CD4-positive, alpha-beta T cell treated with Interleukin-21 for 1 hour (primary cell): ENCODE measurements at regions not wholly inside any gene's neighbourhood (a gene's known extent, or its start where the extent isn't known, plus 50 kb on each side); places are given as distances from the start of the nearest gene placed in this dataset.

ENCODE experiments used
- DNase-seq: peaks from one replicate; pipeline ENCODE4 v3.0.0-alpha.2; 2020

DNA sequence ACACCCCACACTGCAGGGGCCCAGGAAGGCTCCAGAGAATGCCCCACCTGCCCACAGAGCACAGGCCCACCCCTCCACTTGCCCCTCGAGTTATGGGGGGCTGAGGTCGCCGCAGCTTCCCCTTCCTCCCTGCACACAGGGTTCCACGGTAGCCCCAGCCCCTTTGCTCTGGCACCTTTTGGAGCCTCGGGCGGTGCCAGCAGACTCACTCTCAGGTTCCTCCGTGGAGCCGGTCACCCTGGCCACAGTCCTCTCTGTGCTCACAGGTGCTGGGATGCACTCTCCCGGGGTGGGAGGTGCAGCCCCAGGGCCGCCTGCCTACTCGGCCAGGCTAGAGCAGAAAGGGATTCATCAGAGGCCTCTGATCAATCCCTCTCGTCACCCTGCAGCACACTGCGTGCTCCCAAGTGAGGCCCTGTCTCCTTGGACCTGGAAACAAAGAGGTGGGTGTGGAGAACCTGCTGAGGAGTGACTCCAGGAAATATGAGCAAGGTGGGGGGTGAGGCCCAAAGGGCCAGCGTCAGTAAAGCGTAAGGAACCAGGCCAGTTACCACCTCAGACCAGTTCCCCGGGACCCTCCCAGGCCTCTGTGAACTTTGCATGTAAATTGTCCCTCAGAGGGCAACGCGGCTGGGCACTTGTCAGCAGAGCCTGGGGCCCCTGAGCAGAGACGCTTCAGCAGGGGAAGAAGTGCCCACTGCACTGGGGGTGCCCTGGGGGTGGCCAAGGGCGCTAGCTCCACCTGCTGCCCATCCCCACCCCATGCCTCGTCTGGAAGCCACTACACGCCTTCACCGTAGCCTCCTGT, 167.8 kb downstream of the OLFM1 start:
- DNase-seq, result no peak

DNA sequence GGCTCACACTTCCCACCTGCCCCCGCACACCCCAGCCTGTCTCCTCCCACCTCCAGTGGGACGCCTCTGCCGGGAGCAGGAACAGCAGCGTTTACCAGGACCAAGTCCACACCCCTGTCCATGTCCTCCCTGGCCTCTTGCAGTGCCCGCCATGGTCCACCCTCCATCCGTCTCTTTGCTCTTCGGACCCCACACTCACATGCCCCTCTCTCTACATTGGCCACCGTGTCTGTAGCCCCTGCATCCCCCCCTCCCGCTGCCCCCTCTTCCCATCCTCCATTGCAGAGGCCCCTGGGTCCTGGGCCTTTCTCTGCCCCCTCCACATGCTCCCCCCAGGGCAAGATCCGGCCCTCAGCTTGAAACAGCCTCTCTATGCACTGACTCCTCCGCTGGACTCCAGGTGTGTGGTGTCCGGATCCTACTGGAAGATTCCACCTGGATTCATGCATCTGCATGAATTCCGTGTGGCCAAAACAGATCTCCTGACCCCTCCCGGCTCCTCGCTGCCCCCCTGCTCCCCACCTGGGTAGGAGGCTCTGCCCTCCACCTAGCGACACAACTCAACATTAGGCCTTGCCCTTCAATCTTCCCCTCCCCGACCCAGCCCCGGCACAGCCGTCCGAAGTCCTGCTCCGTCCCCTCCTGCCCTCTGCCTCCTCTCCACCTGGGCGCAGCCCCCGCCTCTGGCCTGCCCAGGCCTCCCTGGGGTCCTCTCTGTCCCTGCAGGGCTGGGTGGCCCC, 168.5 kb downstream of the OLFM1 start:
- no peak for DNase-seq

DNA sequence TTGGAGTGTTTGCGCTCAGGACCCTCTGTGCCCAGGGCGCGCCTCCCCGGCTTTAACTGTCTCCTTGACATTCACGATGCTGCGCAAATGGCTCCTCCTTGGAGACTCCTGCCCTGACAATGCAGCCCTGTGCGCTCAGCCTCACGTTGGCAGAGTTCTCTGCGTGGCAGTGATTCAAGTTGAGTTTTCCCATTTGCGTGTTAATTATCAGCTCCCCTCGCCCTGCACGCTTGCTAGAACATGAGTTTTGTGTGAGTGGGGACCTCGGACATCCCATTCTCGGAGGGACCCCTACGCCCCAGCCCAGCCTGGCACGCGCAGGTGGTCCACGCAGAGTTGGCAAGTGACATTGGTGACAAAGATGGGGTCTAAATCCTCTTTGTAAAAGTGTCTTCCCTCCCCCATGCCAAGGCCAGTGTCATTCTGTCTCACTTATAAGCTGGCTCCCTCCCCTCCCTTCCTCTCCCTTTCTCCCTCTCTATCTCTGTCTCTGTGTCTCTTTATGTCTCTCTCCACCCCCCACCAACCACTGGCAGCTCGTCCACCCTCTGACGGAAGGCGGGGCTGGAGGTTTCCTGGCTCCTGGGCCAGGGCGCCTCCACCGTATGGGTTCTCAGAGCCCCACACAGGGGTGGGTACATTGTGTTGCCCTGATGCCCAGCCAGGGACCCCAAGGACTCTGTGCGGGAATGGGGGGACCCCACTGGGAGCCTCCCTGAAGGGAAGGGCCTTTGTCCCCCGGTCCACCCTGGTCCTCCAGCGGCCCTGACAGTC, 169.3 kb downstream of the OLFM1 start:
- no peak for DNase-seq

DNA sequence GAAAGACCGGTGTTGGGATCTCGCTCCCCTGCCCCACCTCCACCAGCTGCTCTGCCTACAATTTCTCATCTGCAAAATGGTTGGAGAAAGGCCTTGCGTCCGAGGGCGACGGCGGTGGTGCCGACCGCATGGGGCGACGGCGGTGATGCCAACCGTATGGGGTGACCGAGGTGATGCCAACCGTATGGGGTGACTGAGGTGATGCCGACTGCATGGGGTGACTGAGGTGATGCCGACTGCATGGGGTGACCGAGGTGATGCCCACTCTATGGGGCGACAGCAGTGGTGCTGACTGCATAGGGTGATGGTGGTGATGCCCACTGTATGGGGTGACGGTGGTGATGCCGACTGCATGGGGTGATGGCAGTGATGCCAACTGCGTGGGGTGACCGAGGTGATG, 171.0 kb downstream of the OLFM1 start:
- DNase-seq, result no peak

DNA sequence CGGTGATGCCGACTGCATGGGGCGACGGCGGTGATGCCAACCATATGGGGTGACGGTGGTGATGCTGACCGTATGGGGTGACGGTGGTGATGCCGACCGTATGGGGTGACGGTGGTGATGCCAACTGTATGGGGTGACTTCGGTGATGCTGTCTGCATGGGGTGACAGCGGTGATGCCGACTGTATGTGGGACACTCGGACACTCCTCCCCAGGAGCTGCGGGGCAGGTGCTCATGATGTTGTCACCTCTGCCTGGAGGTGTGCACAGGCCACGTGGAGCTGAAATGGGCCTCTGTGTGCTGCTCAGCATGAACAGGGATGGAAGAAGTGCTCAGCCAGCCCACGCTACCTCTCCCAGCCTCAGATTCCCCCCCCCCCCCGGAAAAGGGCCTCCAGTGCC, 171.8 kb downstream of the OLFM1 start:
- no peak for DNase-seq

DNA sequence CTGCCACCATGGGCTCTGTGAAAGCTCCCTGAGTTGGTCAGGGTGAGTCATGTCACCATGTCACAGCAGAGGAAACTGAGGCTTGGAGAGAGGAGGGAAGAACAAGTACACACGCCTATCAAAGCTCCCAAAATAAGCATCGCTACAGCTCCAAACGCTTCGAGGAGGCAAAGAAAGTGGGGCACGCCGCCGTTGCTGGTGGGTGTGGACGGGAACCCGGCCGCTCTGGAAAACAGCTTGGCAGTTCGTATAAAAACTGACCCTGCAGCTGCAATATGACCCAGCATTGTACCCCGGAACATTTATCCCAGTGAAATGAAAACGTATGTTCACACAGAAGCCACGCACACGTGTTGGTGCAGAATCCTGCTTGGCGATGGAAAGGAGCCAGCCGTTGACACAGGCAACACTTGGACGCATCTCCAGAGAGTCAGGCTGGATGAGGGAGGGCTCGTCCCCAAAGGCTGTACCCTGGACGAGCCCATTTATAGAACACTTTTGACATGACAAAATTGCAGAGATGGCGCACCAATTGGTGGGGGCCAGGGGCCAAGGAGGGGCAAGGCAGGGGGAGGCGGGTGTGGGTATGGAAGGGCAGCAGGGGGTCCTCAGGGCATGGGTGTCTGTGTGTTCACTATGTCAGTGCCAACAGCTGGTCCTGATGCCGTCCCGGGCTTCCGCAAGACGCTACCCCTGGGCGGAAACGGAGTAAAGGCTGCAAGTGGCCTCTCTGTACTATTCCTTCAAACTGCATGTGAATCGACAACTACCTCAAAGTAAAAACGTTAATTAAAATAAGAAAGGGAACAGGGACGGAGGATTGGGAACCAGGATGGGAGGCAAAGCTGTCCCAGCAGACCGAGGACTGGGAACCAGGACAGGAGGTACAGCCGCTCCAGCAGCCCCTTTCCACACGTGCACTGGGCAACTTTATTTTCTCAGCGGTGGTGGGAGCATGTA, 173.0 kb downstream of the OLFM1 start:
- DNase-seq, result no peak

DNA sequence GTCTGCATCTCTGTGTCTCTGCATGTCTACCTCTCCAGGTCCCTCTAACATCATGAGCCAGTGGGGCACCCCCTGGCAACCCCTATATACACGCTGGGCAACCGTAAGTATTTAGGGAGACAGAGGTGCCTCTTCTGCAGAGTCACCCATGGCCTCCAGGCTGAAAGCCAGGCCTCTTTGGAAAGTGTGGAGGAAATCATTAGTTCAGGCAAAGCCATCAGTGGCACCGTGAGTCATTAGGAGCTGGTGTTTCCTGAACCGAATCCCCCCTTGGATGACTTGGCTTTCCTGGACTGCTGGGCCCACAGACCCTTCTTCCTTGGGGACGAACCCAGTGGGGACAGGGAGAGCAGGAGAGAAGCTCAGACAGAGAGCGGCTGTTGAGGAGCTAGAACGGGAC, 174.8 kb downstream of the OLFM1 start:
- DNase-seq, result no peak

DNA sequence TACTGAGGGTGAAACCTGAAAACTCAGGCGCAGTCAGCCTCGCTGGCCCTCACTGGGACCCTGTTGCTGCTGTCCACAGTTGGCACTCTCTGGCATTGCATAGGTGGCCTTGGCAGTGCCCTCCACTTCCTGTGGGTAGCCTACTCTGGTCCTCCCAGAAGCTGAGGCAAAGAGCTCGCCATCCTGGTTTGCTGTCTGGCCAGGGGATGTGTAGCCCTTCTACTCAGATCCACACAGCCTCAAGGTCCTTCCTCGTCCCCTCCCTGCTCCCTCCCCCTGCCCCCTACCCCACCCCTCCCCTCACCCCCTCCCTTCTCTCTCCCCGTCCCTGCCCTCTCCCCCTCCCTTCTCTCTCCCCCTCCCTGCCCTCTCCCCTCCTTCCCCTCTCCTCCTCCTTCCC, 176.0 kb downstream of the OLFM1 start:
- no peak for DNase-seq

DNA sequence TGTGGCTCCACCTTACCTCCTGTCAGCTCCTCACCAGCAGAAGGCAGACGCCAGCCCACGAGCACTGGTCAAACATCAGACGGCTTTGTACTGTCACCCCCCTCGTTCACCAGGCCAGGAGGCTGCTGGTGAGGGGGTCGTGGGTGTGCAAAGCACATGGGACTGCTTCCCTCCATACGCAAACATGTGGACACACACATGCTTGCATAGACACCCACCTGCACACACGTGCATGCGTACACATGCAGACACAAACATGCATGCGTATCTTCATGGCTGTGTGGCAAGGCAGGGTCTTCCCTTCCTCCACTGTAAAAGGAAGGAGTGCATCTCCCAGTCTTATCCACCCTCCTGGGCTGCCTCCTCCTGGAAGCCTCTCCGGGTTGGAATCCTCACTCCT, 178.5 kb downstream of the OLFM1 start:
- DNase-seq, result no peak

DNA sequence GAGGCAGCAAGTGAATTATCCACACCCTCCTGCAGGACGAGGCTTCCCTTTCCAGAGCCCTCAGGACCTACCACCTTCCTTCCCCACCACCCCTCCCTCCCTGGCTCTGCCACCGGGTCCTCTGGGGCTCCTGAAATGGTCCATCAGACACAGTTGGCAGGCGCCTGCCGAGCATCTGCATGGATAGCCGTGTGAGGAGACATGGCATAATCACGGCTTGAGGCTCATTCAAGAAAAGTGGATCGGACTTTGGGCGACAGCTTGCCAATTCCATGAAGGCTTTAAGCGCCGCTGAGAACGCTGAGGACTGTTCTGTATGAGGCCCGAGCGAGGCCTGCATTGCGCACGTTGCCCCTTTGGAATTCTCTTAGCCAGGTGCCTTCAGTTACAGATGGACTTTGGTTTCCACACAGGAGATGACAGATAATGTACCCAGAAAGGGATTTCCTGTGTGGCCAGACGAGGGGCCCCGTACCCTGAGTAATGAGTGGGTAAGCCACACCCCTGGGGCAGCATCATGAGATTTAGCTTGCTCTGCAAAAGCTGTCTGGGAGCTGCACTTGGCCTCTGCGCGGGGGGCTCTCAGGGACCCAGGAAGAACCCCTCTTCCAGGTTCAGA, 179.8 kb downstream of the OLFM1 start:
- no peak for DNase-seq

DNA sequence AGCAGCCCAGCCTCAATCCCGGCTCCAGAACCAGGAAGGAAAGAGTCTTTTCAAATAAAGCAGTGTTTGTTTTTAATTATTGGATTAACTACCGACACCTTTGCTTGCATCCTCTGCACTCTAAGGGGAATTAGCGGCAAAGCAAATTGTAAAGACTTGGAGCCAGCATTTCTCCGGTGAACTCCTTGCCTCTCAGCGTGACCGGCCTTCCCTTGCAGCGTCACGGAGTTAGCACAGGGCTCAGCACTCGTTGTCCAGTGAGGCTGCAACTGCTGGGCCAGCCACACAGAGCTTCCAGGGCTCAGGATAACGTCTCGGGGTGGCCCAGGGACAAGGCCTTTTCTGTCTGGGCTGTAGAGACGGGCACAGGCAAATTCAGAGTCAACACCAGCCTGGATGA, 180.6 kb downstream of the OLFM1 start:
- no peak for DNase-seq

DNA sequence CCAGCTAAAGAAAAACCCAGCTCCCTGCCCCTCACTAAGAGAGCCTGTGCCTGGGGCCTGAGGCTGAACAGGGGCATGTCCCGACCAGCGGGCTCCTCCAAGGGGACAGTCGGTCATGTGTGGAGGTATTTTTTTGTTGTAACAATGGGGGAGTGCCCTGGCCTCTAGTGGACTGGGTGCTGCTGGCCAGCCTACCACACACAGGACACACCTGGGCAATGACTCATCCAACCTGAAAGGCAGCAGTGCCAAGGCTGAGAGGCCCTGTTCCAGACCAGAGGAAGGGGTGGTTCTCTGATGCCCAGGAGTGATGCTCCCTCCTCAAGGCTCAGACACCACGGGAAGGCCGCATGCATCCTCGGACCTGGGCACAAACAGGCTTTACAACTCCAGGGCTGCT, 181.5 kb downstream of the OLFM1 start:
- no peak for DNase-seq

DNA sequence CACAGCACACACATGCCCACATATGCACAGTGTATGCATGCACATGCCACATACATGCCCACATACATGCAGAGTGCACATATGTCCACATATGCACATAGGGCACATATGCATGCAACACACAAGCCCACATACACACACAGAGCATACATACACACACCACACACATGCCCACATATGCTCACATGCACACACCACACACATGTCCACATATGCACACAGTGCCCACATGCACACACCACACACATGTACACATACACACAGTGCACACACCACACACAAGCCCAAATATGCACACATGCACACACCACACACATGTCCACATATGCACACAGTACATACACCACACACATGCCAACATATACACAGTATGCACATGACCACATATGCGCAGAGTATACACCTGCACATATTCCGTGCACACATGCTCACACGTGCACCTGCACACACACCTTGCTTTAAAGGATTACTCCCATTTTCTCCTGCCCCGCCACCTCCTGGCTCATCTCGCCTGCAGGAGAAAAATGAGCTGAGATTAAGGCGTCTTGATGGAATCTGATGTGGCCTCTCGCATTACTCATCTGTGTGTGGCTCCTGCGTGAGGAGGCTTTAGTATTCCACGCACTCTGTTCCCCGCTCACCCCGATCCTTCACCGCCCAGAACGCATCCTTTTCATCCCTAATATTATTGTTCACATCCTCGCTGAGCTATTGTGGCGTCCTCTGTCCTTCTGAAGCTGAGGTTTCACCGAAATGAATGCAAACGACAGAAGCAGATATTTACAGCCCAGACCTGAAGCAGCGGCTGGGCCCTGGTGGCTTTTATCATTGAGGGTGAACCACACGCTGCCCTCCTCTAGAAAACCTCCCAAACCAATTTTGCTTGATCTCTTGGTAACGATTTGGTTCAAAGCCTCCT, 182.7 kb downstream of the OLFM1 start:
- no peak for DNase-seq

DNA sequence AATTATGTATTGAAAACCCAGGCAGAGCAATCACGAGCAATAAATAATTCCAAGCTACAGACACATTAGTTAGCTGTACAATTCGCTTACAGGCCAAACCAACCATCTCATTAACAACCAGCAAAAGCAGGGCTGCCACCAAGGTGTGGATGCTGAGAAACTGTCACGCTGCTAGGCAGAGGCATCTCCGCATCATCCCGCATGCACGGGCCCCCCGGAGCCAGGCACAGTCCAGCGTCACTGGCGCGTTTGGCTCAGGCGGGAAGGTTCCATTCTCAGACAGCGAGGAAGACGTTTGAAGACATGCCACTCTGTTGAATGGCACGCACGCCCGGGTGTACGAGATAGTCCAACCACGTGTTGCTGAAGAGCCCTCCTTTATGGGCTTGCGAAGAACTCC, 184.0 kb downstream of the OLFM1 start:
- no peak for DNase-seq

DNA sequence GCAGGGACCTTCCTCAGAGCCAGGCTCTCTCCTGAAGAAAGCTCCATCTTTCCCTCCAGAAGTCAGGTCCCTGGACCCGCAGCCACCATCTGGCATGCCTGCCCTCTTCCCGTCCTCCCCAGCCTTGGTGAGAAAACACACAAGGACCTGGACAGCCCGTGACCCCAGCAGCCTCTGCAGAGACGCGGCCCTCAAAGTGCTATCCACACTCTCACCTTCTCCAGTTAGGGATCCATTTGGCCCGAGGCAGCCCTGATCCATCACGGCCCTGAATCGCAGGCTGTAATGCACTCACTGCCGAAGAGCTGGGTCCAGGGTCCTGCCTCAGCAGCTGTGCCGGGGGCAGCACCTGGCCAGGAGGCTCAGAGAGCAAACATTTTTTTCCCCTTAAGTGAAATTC, 185.1 kb downstream of the OLFM1 start:
- no peak for DNase-seq

DNA sequence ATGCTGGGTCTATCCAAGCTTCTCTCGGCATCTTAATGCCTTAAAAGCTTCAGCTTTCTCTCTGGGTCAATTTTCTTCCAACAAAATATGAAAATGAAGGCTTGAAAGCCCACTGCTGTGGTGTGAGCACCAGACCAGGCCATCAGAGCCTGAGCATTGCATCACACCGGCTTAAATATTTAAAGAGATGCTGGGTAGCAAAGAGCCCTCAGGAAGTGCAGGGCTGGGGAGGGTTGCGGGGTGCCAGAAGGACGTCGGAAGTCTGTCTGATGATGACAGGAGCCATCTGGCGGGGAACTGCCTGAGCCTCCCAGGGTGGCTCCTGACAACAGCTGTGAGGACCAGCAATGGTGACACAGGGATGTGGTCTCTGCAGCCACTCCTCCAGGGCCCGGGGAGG, 185.5 kb downstream of the OLFM1 start:
- DNase-seq, result no peak

DNA sequence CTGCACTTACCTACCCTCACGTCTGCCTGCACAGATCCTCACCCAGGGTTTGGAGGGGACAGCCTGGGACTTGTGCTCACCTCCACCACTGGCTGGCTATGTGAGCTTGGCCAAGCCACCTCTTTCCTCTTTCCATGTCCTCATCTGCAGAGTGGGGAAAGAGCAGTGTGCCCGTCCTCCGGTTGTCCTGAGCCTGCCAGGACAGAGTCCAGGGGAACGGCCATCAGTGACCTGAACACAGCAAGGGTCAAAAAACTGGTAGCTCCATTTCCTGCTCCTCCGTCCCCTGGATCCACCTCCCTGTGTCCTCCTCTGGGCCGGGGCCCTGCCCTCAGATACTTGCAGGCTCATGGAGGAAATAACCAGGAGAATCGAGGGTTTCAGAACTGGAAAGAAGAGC, 187.7 kb downstream of the OLFM1 start:
- DNase-seq, result no peak

DNA sequence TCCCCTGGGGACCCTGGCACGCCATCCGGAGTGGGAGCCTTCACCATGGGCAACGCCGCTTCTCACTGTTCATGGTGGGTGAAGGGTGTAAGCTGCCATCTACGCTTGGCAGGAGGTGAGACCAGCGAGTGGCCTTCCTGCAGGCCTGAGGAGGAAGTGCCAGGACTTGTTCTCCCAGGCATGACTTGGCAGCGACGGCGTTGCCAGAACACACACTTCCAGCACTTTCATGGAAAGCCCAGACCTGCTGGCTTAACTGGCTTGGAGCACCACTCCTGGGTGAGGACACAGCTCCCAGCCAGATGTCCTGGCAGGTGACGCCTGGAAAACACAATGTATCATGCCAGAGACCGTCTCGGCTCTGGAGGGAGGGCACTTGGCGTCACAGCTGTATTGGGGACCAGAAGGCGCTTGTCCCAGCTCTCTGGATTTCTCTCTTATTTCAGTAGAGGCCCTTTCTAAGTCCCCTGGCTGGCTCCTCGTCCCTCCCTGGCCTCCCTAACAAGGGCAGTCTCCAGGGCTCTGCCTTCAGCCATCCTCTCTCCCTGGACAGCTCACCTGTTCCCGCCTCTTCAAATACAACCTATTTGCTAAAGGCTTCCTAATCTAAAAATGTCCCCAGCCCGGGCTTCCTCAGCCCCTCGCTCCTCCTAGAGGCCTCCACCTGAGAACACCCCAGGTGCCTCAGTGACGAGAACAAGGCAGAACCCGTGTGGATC, 188.3 kb downstream of the OLFM1 start:
- no peak for DNase-seq

DNA sequence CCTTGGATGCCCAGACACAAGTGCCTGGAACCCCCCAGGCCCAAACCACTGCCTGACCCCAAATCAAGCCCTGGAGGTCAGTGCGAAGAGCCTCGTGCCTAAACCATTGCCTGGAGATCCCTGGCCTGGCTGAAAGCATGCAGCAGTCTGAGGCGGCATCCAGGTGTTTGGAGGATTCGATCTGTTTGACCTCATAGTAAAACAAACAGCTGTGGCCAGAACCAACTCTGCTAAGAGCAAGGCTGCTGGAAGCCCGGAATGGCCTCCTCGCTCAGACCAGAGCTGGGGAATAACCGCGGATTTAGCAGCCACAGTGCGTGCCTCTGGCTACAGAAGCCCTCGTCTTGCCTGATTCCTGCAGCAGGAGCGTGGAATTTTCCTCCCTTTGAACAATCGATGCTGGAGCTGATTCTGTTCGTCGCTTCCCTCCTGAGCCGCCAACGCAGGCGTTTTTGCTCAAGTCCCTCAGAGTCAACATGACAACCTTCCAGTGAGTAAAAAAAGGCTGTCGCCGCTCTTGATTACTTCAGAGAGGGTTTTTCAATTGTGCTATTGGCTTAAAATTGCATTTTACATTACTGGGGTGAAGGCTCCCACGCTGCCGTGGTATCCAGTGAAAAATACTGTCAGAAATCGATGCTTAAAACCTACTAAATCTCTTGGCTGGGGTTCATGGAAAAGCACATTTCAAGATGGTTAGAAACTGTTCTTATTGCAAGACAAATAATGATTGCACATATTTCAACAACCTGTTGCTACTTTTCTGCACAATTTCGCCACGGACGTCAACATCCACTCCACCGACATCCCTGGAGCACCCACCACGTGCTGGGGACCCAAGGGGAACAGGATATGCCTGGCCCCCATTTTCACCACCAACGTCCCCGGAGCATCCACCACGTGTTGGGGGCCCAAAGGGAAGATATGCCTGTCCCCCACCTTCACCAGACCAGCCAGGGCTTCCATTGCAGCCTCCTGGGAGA, 190.0 kb downstream of the OLFM1 start:
- DNase-seq, result no peak
